ENCODE measurements at regions not wholly inside any gene's neighbourhood (a gene's known extent, or its start where the extent isn't known, plus 50 kb on each side); places are given as distances from the start of the nearest gene placed in this dataset.

DNA sequence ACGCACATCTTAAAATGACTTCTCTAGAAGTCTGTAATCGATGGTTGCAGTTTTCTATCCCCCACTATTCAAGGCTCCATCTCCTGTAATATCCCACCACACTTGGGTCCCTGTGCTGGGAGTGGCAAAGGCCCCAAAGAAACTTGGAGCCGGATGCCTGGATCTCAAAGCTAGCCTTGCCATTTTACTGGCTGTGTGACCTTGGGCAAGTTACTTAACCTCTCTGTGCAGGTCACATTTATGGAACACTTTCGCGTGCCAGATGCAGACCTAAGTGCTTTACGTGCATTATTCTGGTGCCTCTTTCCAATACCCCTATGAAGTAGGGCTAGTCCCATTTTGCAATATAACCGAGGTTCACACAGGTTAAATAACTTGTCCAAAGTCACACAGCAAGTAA lies 151.8 kb upstream of the PRMT8 start:
- TF ChIP-seq POLR2A (IDR thresholded peaks at IDR 0.05; ENCODE audit: low read depth) (no peak), EP300 (IDR thresholded peaks at IDR 0.05) (no peak)
- TF ChIP-seq, protein P1, sequence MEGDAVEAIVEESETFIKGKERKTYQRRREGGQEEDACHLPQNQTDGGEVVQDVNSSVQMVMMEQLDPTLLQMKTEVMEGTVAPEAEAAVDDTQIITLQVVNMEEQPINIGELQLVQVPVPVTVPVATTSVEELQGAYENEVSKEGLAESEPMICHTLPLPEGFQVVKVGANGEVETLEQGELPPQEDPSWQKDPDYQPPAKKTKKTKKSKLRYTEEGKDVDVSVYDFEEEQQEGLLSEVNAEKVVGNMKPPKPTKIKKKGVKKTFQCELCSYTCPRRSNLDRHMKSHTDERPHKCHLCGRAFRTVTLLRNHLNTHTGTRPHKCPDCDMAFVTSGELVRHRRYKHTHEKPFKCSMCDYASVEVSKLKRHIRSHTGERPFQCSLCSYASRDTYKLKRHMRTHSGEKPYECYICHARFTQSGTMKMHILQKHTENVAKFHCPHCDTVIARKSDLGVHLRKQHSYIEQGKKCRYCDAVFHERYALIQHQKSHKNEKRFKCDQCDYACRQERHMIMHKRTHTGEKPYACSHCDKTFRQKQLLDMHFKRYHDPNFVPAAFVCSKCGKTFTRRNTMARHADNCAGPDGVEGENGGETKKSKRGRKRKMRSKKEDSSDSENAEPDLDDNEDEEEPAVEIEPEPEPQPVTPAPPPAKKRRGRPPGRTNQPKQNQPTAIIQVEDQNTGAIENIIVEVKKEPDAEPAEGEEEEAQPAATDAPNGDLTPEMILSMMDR (IDR thresholded peaks at IDR 0.05), result no peak

Data from esophagus muscularis mucosa (tissue), 4 donors.